ENCODE measurements at regions not wholly inside any gene's neighbourhood (a gene's known extent, or its start where the extent isn't known, plus 50 kb on each side); places are given as distances from the start of the nearest gene placed in this dataset.
"Not testable (repeated sequence)": the region's sequence is repeated elsewhere in the genome, so short reads cannot be mapped to it uniquely, and the experiment has no call there.

GRCh38 chr3:94647131-94647530 lies 584.3 kb downstream of the NSUN3 start:
- ChIA-PET CTCF (no interaction called here), POLR2A (interaction anchor here (0.6 kb wide), 1 partner anchor 652 kb away, joined by 3 read pairs; no protein-coding TSS in a partner anchor)
- Histone ChIP-seq H3K36me3 (ENCODE audit: control insufficient read depth in 4 of 4, insufficient read depth in 4 of 4, low read length in 3 of 4) (no peaks in the 10 kb centered on the region), H3K9me3 (ENCODE audit: control extremely low read depth in 1 of 5, control insufficient read depth in 4 of 5, insufficient read depth in 2 of 5, low read depth in 1 of 5, low read length in 4 of 5) (no peaks in the 10 kb centered on the region), H3K4me1 (ENCODE audit: control extremely low read depth in 1 of 4, control insufficient read depth in 4 of 4, insufficient read depth in 4 of 4, low read length in 3 of 4) (no peaks in the 10 kb centered on the region), H3K27me3 (replicated peaks in 2 of 5; ENCODE audit: control insufficient read depth in 4 of 5, insufficient read depth in 5 of 5, low read length in 4 of 5) (no peaks in the 10 kb centered on the region), H3K27ac (ENCODE audit: insufficient read depth in 1 of 2, low read depth in 1 of 2, low read length in 2 of 2, poor library complexity in 1 of 2, severe bottlenecking in 2 of 2) (no peak overlapping the region), H3K4me3 (ENCODE audit: control insufficient read depth in 1 of 7, extremely low read depth in 1 of 7, insufficient read depth in 4 of 7, low read depth in 2 of 7, low read length in 6 of 7) (no peak overlapping the region)
- DNase-seq = no peak
- WGBS (ENCODE audit: insufficient coverage) = 75% methylated on average over 2 of the region's 3 CpGs

- POLR2A ChIA-PET = not testable (repeated sequence)
These were observed 585.7 kb downstream of the NSUN3 start for GRCh38 chr3:94648270-94649180.

GRCh38 chr3:94654096-94654495 lies 591.2 kb downstream of the NSUN3 start:
- Histone ChIP-seq H3K4me1 (ENCODE audit: control extremely low read depth in 1 of 4, control insufficient read depth in 4 of 4, insufficient read depth in 4 of 4, low read length in 3 of 4) (no peaks in the 10 kb centered on the region), H3K4me3 (ENCODE audit: control insufficient read depth in 1 of 7, extremely low read depth in 1 of 7, insufficient read depth in 4 of 7, low read depth in 2 of 7, low read length in 6 of 7) (no peak overlapping the region), H3K27ac (ENCODE audit: insufficient read depth in 1 of 2, low read depth in 1 of 2, low read length in 2 of 2, poor library complexity in 1 of 2, severe bottlenecking in 2 of 2) (no peak overlapping the region), H3K36me3 (ENCODE audit: control insufficient read depth in 4 of 4, insufficient read depth in 4 of 4, low read length in 3 of 4) (no peaks in the 10 kb centered on the region), H3K27me3 (replicated peaks in 2 of 5; ENCODE audit: control insufficient read depth in 4 of 5, insufficient read depth in 5 of 5, low read length in 4 of 5) (no peaks in the 10 kb centered on the region), H3K9me3 (ENCODE audit: control extremely low read depth in 1 of 5, control insufficient read depth in 4 of 5, insufficient read depth in 2 of 5, low read depth in 1 of 5, low read length in 4 of 5) (no peaks in the 10 kb centered on the region)
- POLR2A ChIA-PET = no interaction called here
- CTCF ChIA-PET = no interaction called here
- WGBS (ENCODE audit: insufficient coverage) = 100% methylated on average over 1 of the region's 2 CpGs
- DNase-seq = no peak

More at GRCh38 chr3:94648270-94649180, 585.7 kb downstream of the NSUN3 start:
- CTCF ChIA-PET; H3K27me3 ChIP-seq (replicated peaks in 2 of 5; ENCODE audit: control insufficient read depth in 4 of 5, insufficient read depth in 5 of 5, low read length in 4 of 5); DNase-seq; H3K36me3 ChIP-seq (ENCODE audit: control insufficient read depth in 4 of 4, insufficient read depth in 4 of 4, low read length in 3 of 4); H3K27ac ChIP-seq (ENCODE audit: insufficient read depth in 1 of 2, low read depth in 1 of 2, low read length in 2 of 2, poor library complexity in 1 of 2, severe bottlenecking in 2 of 2); H3K9me3 ChIP-seq (ENCODE audit: control extremely low read depth in 1 of 5, control insufficient read depth in 4 of 5, insufficient read depth in 2 of 5, low read depth in 1 of 5, low read length in 4 of 5); H3K4me3 ChIP-seq (ENCODE audit: control insufficient read depth in 1 of 7, extremely low read depth in 1 of 7, insufficient read depth in 4 of 7, low read depth in 2 of 7, low read length in 6 of 7); H3K4me1 ChIP-seq (ENCODE audit: control extremely low read depth in 1 of 4, control insufficient read depth in 4 of 4, insufficient read depth in 4 of 4, low read length in 3 of 4): not testable (repeated sequence)
- WGBS (ENCODE audit: insufficient coverage) = 90% methylated on average over 6 of the region's 8 CpGs

- ChIA-PET POLR2A (no interaction called here), CTCF (no interaction called here)
- no peaks in the 10 kb centered on the region for H3K36me3 ChIP-seq (ENCODE audit: control insufficient read depth in 4 of 4, insufficient read depth in 4 of 4, low read length in 3 of 4)
These were observed 603.1 kb downstream of the NSUN3 start for GRCh38 chr3:94665922-94666321.

GRCh38 chr3:94671078-94671477 lies 608.2 kb downstream of the NSUN3 start:
- Histone ChIP-seq H3K27ac (ENCODE audit: insufficient read depth in 1 of 2, low read depth in 1 of 2, low read length in 2 of 2, poor library complexity in 1 of 2, severe bottlenecking in 2 of 2) (no peak overlapping the region), H3K27me3 (replicated peaks in 2 of 5; ENCODE audit: control insufficient read depth in 4 of 5, insufficient read depth in 5 of 5, low read length in 4 of 5) (no peaks in the 10 kb centered on the region), H3K4me3 (ENCODE audit: control insufficient read depth in 1 of 7, extremely low read depth in 1 of 7, insufficient read depth in 4 of 7, low read depth in 2 of 7, low read length in 6 of 7) (no peak overlapping the region), H3K4me1 (ENCODE audit: control extremely low read depth in 1 of 4, control insufficient read depth in 4 of 4, insufficient read depth in 4 of 4, low read length in 3 of 4) (no peaks in the 10 kb centered on the region), H3K9me3 (ENCODE audit: control extremely low read depth in 1 of 5, control insufficient read depth in 4 of 5, insufficient read depth in 2 of 5, low read depth in 1 of 5, low read length in 4 of 5) (peaks cover 0 to 2% (median 0%) of the 10 kb centered on the region in 5 experiments), H3K36me3 (ENCODE audit: control insufficient read depth in 4 of 4, insufficient read depth in 4 of 4, low read length in 3 of 4) (no peaks in the 10 kb centered on the region)
- CTCF ChIA-PET = no interaction called here
- POLR2A ChIA-PET = no interaction called here
- no peak for DNase-seq

More at GRCh38 chr3:94665922-94666321, 603.1 kb downstream of the NSUN3 start:
- H3K27me3 ChIP-seq (replicated peaks in 2 of 5; ENCODE audit: control insufficient read depth in 4 of 5, insufficient read depth in 5 of 5, low read length in 4 of 5) = no peaks in the 10 kb centered on the region
- no peaks in the 10 kb centered on the region for H3K9me3 ChIP-seq (ENCODE audit: control extremely low read depth in 1 of 5, control insufficient read depth in 4 of 5, insufficient read depth in 2 of 5, low read depth in 1 of 5, low read length in 4 of 5)
- H3K4me3 ChIP-seq (ENCODE audit: control insufficient read depth in 1 of 7, extremely low read depth in 1 of 7, insufficient read depth in 4 of 7, low read depth in 2 of 7, low read length in 6 of 7) = no peak overlapping the region
- no peak overlapping the region for H3K27ac ChIP-seq (ENCODE audit: insufficient read depth in 1 of 2, low read depth in 1 of 2, low read length in 2 of 2, poor library complexity in 1 of 2, severe bottlenecking in 2 of 2)
- no peaks in the 10 kb centered on the region for H3K4me1 ChIP-seq (ENCODE audit: control extremely low read depth in 1 of 4, control insufficient read depth in 4 of 4, insufficient read depth in 4 of 4, low read length in 3 of 4)
- DNase-seq = no peak

GRCh38 chr3:94673876-94674275 lies 611.0 kb downstream of the NSUN3 start:
- no peak for DNase-seq
- Histone ChIP-seq H3K27me3 (replicated peaks in 2 of 5; ENCODE audit: control insufficient read depth in 4 of 5, insufficient read depth in 5 of 5, low read length in 4 of 5) (no peaks in the 10 kb centered on the region), H3K36me3 (ENCODE audit: control insufficient read depth in 4 of 4, insufficient read depth in 4 of 4, low read length in 3 of 4) (no peaks in the 10 kb centered on the region), H3K27ac (ENCODE audit: insufficient read depth in 1 of 2, low read depth in 1 of 2, low read length in 2 of 2, poor library complexity in 1 of 2, severe bottlenecking in 2 of 2) (no peak overlapping the region), H3K4me3 (ENCODE audit: control insufficient read depth in 1 of 7, extremely low read depth in 1 of 7, insufficient read depth in 4 of 7, low read depth in 2 of 7, low read length in 6 of 7) (no peak overlapping the region), H3K9me3 (ENCODE audit: control extremely low read depth in 1 of 5, control insufficient read depth in 4 of 5, insufficient read depth in 2 of 5, low read depth in 1 of 5, low read length in 4 of 5) (peaks cover 0 to 8% (median 0%) of the 10 kb centered on the region in 5 experiments), H3K4me1 (ENCODE audit: control extremely low read depth in 1 of 4, control insufficient read depth in 4 of 4, insufficient read depth in 4 of 4, low read length in 3 of 4) (no peaks in the 10 kb centered on the region)
- ChIA-PET POLR2A (no interaction called here), CTCF (no interaction called here)
- 100% methylated on average over 1 of the region's 1 CpG for WGBS (ENCODE audit: insufficient coverage)

GRCh38 chr3:94686208-94686607 lies 623.3 kb downstream of the NSUN3 start:
- H3K4me1 ChIP-seq (ENCODE audit: control extremely low read depth in 1 of 4, control insufficient read depth in 4 of 4, insufficient read depth in 4 of 4, low read length in 3 of 4) = no peaks in the 10 kb centered on the region
- H3K27ac ChIP-seq (ENCODE audit: insufficient read depth in 1 of 2, low read depth in 1 of 2, low read length in 2 of 2, poor library complexity in 1 of 2, severe bottlenecking in 2 of 2) = no peak overlapping the region
- no peaks in the 10 kb centered on the region for H3K27me3 ChIP-seq (replicated peaks in 2 of 5; ENCODE audit: control insufficient read depth in 4 of 5, insufficient read depth in 5 of 5, low read length in 4 of 5)
- CTCF ChIA-PET = no interaction called here
- no peaks in the 10 kb centered on the region for H3K9me3 ChIP-seq (ENCODE audit: control extremely low read depth in 1 of 5, control insufficient read depth in 4 of 5, insufficient read depth in 2 of 5, low read depth in 1 of 5, low read length in 4 of 5)
- H3K36me3 ChIP-seq (ENCODE audit: control insufficient read depth in 4 of 4, insufficient read depth in 4 of 4, low read length in 3 of 4) = no peaks in the 10 kb centered on the region
- DNase-seq = no peak
- no CpG with 5 or more reads among the region's 1 CpG for WGBS (ENCODE audit: insufficient coverage)
- no peak overlapping the region for H3K4me3 ChIP-seq (ENCODE audit: control insufficient read depth in 1 of 7, extremely low read depth in 1 of 7, insufficient read depth in 4 of 7, low read depth in 2 of 7, low read length in 6 of 7)
- POLR2A ChIA-PET = no interaction called here
